OCI-LY7 (cell line): ENCODE measurements at regions not wholly inside any gene's neighbourhood (a gene's known extent, or its start where the extent isn't known, plus 50 kb on each side); places are given as distances from the start of the nearest gene placed in this dataset.

ENCODE experiments used
- EZH2phosphoT487 ChIP-seq: fragments of 200-600 bp; sonication (generic); IDR thresholded peaks from 2 replicates; pipeline ENCODE4 v1.6.1; 2018; ENCODE audit warnings: low read depth, borderline replicate concordance, mild to moderate bottlenecking, mixed run types, antibody characterized with exemption, low read length, moderate library complexity, mixed read lengths
- TF ChIP-seq, protein P1 (sequence below): fragments of 200-600 bp; sonication (generic); conservative IDR thresholded peaks from 2 replicates; pipeline ENCODE4 v1.5.1; 2014; ENCODE audit warnings: mild to moderate bottlenecking, antibody characterized with exemption, low read length, moderate library complexity, mixed read lengths

DNA sequence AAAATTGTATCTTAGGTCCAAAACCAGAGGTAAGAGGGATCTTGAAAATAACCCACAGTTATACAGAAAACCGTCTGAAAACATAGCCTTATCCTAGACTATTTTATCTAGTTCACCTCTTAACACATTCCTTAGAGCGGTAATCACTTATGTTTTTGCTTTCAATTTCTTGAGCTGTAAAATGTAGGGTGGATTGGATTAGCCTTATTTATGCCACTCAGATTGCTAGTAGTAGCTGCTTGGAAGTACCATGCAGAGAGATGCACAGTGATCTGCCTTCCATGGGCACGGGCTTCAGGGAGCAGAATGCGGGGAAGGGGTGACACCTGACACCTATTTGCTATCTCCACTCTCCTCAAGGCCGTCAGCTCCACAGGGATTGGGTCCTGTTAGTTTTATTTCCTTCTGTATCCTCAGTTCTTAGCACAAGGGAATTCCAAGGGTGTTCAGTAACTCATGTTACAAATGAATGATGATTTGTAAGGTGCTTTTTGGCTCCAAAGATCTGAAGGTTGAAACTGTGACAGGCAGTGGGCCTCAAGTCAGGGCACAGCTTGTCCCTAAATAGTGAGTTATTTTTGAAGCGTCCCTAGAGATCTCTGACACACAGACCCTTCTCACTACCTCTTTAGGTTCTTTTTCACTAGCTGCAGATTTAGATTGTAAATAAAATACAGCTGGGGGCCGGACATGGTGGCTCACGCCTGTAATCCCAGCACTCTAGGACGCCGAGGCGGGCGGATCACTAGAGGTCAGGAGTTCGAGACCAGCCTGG is 64.0 kb upstream of the PMAIP1 start:
- TF ChIP-seq, protein P1, sequence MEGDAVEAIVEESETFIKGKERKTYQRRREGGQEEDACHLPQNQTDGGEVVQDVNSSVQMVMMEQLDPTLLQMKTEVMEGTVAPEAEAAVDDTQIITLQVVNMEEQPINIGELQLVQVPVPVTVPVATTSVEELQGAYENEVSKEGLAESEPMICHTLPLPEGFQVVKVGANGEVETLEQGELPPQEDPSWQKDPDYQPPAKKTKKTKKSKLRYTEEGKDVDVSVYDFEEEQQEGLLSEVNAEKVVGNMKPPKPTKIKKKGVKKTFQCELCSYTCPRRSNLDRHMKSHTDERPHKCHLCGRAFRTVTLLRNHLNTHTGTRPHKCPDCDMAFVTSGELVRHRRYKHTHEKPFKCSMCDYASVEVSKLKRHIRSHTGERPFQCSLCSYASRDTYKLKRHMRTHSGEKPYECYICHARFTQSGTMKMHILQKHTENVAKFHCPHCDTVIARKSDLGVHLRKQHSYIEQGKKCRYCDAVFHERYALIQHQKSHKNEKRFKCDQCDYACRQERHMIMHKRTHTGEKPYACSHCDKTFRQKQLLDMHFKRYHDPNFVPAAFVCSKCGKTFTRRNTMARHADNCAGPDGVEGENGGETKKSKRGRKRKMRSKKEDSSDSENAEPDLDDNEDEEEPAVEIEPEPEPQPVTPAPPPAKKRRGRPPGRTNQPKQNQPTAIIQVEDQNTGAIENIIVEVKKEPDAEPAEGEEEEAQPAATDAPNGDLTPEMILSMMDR = no peak
- TF ChIP-seq EZH2phosphoT487 = no peak
